ENCODE measurements at regions not wholly inside any gene's neighbourhood (a gene's known extent, or its start where the extent isn't known, plus 50 kb on each side); places are given as distances from the start of the nearest gene placed in this dataset.
A peak's percentile ranks its signal among the peaks of the same experiment; 100 is the strongest.

DNA sequence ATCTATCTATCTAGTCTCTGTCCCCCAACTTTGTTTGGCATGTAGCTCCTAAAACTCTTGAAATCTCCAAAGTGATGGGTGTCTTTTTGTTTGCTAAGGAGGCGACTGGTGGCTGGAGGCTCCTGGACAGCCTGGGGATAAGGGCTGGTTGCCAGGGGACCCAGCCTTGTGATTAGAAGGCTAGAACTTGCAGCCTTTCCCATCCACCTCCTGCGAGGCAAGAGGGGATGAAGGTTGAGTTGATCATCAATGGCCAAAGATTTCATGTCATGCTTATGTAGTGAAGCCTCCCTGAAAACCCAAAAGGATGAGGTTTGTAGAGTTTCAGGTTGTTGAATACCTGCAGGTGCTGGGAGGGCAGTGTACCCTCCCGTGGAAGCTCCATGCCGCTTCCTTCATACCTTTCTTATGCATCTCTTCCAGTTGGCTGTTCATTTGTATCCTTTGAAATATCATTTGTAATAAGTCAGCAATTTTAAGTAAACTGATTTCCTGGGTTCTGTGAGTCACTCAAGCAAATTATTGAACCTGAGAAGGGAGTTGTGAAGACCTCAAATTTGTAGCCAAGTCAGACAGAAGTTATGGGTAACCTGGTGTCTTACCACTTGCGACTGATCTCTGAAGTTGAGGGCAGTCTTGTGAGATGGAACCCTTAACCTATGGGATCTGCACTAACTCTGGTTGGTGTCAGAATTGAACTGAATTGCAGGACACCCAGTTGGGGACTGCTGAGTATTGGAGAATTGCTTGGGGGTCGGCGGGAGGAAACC lies 202.4 kb downstream of the SEC14L1 start:
- DNase-seq: peak; percentile 72

DNA sequence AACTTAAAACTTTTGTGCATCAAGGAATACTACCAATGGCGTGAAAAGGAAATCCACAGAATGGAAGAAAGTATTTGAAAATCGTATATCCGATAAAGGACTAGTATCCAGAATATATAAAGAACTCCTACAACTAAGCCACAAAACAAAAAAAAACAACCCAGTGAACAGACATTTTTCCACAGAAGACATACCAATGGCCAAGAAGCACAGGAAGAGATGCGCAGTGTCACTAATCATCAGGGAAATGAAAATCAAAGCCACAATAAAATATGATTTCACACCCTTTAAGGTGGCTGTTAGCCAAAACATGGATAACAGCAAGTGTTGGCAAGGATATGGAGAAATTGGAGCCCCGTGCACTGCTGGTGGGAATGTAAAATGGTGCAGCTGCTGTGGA lies 203.3 kb downstream of the SEC14L1 start:
- DNase-seq: no peak

DNA sequence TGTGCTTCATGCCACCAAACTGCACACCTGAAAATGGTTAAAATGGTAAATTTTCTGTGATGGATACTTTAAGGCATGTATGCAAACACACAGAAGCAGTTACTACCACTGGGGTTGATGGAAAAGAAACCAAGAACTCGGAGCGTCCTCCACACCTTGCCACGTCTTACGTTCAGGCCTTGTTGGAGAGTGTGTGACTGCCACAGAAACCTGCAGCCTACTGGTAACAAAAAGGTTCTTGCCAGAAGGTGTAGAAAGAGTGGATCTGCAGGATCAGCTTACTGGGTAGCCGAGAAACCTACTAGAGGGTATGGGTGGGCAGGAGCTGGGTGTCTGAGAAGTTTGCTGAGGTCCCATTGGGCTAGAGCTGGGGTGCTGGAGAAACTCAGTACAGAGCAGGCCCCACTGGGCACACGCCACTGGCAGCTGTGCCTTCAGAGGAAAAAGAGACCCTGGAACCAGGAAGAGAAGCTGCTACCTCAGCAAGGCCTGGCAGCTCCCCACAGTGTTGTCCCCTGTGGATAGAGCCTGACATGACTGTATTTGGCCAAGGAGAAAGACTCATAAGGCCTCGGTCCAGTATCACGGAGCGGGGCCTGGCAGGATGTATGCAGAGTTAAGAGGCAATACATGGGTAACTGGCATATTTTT lies 204.6 kb downstream of the SEC14L1 start:
- DNase-seq: no peak

DNA sequence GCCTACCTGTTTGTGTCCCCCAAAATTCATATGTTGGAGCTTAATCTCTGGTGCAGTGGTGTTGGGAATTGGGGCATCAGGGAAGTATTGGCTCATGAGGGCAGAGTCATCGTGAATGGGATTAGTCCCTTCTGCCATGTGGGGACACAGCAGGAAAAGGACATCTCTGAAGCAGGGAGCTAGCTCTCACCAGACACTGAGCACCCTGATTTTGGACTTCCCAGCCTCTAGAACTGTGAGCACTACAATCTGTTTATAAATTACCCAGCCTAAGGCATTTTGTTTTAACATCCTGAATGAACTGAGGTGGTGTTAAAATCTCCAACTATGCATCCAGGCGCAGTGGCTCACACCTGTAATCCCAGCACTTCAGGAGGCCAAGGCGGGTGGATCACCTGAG lies 206.0 kb downstream of the SEC14L1 start:
- DNase-seq: no peak

DNA sequence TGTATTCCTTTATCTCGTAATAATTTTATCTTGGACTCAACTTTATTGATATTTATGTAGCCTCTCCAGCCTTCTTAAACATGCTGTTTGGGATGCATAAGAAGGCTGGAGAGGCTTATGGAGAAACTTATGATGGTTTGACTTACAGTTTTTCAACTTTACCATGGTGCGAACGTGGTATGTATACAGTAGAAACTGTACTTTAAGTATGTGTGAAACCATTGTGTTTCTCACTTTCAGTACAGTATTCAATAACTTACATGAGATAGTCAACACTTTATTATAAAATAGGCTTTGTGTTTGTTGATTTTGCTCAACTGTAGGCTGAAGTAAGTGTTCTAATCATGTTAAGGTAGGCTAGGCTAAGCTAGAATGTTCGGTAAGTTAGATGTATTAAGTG lies 206.8 kb downstream of the SEC14L1 start:
- no peak for DNase-seq

DNA sequence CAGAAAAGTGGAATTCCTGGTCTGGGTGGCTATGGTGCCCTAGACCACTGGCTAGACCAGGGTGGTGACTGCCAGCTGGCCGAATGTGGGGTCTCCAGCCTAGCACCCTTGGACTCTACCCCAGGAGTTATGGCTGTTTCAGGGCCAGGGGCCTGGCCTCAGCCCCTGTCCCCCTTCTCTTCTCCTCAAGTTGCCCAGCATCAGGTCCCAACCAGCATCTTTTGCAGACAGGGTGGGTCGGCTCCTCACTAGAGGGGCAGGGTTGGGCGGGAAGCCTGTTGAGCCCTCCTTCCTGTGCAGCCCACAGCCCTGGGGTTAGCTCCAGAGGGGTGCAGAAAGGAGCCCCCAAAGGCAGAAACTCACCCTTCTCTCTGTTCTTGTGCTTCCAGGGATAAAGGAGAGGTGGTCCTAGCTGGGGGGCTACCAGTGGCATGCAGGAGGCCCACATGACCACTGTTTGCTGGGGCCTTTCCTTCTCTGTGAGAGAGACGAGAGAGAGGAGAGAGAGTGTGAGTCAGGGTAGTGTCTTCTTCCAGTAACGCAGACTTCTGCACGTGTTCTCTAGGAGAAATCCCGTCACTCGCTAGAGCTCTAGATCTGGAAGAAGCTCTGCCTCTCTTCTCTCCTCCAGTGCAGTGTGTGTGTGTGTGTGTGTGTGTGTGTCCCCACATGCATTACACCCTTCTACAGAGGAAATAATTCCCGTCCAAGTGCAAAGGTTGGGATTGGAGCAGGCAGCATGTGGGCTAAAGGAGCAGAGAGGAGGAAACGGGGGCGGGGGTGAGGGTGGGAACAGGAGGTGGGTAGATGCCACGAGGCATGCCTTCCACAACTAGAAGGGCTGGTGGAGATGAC lies 209.4 kb downstream of the SEC14L1 start:
- no peak for DNase-seq

DNA sequence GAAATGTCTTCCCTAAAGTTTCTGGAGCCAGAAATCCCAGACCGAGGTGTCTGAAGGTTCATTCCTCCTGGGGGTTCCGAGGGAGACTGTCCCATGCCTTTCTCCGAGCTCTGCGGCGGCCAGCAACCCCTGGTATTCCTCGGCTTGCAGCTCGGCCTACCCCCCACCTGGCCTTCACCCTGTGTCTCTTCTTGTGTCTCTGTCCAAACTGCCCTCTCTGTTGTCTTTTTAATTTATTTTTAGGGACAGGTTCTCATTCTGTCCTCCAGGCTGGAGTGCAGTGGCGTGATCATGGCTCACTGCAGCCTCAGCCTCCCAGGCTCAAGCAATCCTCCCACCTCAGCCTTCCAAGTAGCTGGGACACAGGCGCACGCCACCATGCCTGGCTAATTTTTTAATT lies 211.7 kb downstream of the SEC14L1 start:
- no peak for DNase-seq

DNA sequence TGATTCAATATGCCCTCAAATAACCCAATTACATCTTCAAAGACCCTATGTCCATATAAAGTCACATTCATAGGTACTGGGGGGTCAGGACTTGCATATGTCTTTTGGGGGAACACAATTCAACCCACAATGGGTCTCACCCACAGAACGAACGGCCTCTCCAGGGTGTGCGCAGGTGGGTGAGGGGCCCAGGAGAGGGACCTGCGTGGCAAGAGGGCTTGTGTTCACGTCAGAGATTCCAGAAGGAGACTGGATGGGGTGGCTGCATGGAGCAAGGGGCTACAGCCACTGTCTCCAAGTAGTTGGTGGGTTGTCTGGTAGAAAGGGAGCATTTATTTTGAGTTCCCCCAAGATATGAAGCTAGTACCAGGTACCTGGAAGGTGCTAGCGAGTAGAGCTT lies 212.2 kb downstream of the SEC14L1 start:
- no peak for DNase-seq

DNA sequence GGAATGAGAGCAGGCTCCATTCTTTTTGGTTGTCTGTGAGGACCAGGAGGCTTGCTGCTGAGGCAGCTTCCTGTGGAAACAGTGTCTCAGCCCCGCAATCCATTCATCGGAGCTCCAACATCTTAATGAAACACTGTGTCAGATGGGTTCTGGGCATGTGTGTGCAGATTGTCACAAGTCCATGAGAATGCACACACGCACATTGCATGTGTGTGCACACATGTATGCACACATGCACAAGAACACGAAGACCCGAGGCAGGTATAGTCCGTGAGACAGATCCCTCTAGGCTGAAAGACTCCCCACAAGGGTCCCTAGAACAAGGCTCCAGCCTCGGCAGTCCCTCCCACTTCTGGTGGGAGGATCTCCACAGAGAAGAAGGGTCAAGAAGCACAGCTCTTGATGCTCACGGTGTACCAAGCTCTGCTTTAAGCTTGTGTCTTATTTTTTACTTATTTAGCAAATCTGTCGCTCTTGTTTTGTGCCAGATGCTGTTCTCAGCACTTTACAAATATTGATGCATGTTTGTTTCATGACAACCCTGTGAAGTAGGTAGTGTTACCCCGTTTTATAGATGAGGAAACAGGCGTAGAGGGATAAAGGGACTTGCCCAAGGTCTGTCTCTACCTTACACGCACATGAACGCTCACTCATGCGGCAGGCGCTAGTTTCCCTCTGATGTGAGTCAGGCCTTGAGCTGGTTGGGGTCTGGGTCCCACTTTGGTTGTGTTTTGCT lies 213.1 kb downstream of the SEC14L1 start:
- no peak for DNase-seq

DNA sequence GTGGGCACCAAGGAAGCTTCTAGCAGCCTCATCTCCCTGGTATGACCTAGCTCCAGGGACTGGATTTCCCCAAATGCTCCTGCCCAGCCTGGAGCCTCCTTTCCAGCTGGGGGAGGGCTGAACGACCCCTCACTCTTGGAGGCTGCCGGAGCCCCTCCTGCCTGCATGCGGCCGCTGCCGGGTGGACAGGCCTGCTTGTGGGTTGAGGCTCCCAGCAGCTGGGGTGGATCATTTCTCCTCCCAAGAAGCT lies 213.6 kb downstream of the SEC14L1 start:
- no peak for DNase-seq

DNA sequence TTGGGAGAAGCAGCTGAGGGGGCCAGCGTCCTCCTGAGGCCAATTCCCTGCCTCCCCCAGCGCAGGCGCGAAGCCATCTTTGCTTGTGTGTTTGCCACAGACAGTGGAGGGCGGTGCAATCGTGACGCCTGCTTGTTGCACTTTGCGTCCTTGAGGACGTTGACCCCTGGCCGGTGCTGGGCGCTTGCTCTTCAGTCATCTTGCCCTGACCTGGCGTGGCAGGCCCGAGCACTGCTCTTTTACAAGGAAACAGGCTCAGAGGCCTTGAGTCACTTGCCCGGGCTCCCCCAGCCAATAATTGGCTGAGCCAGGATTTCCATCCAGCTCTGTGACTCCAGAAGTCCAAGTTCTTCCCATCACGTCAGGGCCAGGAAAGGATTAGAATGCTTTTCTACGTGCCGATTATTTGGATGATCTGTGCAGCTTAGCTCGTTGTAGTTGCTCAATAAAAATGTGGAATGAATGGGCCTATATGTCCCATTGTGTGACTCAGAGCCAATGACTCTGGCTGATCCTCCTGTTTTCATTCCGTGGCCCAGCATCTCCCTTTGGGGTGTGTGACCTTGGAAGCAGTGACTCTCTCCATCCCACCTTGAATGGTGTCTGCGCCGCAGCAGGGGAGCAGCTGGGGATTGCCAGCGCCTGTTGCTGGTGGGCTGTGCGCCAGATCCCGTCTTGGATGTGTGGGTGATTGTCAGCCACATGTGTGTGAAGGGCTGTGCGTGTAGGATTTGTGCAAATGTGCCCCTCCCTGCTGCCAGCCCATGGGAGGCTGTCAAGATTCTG lies 214.1 kb downstream of the SEC14L1 start:
- DNase-seq: no peak

DNA sequence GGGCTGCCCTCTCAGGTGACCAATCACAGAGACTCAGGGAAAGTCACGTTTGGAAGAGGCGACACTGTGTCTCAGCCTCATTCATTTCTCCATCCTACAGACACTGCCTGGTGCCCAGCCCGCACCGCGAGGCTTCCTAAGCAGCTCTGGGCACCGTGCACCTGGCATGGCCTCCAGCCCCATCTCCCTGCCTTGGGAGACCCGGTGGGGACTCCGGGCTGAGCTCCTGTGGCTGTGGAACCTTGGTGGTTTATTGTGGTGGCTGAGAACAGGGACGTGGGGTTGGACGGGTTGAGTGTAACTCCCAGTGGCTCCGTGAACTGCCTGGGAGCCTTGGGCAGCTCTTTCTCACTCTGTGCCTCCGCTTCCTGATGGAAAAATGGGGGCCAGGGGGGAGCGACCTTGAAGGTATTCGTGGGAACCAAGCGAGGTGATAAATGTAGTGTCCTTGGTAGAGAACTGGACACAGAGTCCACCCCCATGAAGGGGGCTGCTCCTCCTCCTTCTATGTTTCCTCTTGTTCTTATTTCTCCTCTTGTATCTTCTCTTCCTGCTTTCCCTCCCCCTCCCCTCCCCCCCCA lies 215.4 kb downstream of the SEC14L1 start:
- no peak for DNase-seq

DNA sequence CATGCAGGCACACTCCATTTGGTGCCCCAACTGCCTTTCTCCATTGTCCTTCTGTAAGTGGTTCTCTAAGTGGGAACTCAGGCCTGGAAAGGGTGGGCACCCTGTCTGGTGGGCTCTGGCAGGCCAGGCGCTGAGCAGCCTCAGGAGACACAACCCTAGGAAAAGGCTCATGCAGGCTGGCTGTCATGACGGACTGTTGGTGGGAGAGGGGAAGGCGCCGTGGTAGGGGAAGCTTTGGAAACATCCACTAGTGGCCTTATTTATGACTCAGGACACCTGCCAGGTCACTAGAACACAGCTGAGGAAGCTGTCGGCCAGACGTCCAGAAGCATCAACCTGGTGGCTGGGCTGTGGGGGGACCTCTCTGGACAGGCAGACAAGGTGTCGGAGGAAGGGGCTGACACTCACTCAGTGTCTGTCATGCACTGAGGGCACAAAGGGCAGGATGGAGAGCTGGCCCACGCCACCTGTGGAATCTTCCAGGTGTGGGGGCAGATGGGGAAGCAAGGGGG lies 216.0 kb downstream of the SEC14L1 start:
- no peak for DNase-seq

DNA sequence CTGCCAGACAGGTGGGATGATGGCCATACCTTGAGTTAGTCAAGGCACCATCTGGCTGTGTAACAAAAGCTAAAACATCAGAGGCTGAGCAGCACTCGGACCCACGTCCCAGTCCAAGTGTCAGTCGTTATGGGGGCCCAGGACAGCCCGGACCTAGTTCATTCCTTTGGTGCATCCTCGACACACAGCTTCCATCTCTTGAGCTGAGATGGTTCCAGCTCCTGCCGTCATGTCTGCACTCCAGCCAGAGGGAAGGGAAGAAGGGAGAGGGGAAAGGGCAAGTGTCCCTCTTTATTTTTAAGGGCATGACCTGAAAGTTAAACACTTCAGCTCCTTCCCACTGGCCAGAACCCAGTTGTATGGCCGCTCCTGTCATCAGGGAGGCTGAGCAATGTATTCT lies 218.0 kb downstream of the SEC14L1 start:
- no peak for DNase-seq

DNA sequence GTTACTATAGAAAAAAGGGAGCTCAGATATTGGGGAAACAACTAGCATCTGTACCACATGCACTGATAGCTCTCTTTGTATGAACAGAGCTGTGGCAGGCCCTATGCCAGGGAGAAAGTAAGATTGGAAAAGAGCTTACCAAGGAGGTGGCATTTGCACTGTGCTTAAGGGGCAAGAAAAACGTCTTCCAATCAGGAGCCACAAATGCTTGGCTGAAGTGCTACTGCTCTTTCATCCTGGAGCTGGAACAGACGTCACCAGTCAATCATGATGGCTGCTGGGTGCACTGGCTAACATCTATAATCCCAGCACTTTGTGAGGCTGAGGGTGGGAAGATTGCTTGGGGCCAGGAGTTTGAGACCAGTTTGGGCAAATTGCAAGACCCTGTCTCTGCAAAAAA lies 218.5 kb downstream of the SEC14L1 start:
- no peak for DNase-seq

DNA sequence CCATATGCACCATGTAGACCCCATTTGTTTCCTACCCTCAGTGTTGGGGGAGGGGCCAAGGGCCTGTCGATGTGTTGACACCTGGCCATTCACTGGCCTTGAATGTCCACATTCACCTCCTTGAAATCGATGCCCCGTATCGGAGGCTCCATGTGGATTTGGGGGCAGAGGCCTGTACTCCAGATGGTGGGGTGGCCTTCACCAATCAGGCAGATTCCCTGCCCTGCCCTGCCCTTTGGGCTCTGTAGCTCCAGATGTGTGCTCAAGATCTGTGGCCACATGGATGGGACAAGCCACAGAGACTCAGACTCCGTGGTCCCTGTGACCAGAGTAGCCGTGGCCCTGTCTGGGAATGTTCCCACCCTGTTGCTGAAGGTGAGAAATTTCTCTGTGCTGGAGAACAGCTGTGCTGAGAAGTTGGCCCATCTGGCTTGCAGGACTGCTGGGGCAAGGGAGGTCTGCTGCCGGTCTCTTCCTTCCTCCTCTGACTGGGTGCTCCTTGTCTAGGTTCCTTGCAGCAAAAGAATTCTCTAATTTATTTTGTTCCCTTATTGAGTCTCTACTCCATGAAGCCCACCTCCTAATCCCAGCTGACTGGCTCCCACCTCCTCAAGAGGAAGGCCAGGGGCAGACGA lies 221.3 kb downstream of the SEC14L1 start:
- DNase-seq: no peak

DNA sequence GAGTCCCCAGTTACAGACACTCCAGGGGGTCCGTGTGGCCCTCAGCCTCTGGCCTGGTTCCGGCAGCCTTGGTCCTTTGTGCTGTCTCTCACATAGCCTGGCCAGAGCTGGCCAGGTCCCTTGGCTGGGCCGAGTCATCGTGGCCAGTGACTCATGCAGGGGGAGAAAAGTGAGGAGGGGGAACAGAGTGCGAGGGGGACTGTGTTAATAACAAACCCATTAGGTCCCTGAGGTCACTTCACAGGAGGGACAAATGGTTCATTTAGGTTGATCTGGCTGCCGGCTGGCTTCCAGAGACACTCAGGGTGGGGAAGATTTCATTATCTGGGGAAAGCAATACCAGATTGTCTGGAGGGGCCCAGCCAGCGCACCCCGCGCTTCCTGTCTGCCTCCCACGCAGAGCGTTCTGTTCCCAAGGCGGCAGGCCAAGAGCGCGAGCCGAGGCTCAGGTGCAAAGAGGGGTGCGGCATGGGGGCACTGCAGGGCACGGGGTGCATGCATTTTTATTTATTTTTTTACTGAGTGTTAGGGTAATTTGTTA lies 223.1 kb downstream of the SEC14L1 start:
- DNase-seq: no peak

DNA sequence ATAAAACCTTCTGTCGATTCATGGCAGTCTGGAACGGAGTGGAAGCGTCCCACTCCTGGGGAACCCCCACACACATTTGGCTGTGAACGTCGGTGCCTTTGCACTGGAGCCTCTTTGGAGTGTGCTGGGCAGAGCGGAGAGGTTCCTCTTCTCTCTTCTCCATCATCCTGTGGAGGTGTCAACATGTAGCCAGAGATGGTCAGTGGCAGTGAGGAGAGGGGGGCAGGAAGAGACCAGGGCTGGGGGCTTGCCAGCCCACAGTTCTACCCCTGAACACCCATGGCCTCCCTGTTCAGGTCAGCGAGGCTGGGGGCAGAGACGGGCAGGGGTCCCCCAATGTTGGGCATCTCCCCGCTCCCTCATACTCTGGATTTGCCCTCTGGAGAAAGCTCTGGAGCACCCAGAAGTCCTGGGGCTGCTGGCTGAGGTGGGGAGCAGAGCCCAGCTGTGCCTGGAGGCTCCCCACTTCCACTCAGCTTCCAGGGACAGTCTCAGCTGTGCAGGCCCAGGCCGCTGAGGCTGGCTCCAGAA lies 223.7 kb downstream of the SEC14L1 start:
- no peak for DNase-seq

DNA sequence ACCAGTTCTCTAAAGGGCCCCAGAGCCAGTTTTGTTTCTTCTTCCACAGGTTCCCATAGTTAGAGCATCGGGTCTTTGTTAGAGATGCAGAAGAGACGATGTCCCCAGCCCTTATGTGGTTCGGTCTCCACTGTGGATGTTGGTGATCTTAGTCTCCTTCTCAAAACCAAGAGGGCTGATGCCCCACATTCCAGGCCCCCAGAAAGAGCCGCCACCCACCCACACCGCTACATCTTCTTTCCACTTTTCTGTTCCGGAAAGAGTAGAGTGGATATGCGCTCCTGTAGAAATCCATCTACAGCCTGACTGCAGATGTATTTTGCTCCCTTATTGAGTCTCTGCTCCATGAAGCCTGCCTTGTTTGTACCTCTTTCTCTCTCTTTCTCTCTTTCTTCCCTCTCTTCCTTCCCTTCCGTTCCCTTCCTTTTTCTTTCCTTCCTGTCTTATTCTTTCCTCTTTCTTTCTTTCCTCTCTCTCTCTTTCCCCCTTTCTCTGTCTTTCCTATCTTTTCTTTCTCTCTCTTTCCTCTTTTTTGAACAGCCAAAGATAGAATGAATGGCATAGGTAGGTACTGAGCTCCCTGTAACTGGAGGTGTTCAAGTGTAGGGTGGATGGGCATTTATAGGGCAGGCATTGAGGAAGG lies 224.3 kb downstream of the SEC14L1 start:
- DNase-seq: no peak

DNA sequence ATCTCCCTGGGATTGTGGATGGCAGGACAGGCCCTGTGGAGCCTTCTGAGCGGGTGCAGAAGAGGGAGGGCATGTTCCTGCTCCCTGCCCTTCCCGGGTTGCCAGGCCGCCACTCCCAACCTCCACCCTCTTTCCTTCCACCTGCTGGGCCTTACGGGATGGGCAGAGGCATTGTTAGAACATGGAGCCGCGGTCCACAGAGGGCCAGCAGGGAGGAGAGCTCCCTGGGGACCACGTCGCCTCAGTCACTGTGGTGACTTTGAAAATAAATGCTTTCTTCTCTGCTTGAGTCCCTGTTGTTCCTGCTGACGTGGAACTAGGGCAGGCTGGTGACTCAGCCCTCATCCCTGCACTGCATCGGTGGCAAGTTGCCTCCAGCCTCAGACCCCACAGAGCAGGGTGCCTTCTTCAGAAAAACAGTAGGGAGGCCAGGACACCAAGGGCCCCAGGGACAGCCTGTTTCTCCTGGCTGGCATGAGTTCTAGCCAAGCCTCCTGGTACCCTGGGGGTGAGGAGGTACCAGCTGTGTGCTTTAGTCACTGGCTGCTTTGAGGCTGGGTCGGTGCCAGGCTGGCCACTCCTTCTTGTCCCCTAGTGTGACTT lies 224.9 kb downstream of the SEC14L1 start:
- no peak for DNase-seq

All from activated CD4-positive, alpha-beta T cell treated with anti-CD3 and anti-CD28 coated beads, Interleukin-10, Interleukin-2, amounts not matched to agents 100 ng/mL and 50 ng/mL, durations not matched to agents 16 hours and 8 hours (primary cell).